ENCODE measurements at regions not wholly inside any gene's neighbourhood (a gene's known extent, or its start where the extent isn't known, plus 50 kb on each side); places are given as distances from the start of the nearest gene placed in this dataset.

GRCh38 chr14:96148631-96149030, 56.0 kb upstream of the BDKRB2 start:
- H3K4me1 ChIP-seq (replicated peaks in 1 of 2; ENCODE audit: control insufficient read depth in 2 of 2, insufficient read depth in 2 of 2, low read length in 2 of 2) = no peaks in the 10 kb centered on the region
- ATAC-seq = no peak
- H3K27me3 ChIP-seq (ENCODE audit: control insufficient read depth in 2 of 2, insufficient read depth in 2 of 2, low read length in 2 of 2) = peaks cover 0 to 7% of the 10 kb centered on the region in 2 experiments; a peak in 1 of 5 replicates
- H3K27ac ChIP-seq (ENCODE audit: extremely low read depth, low read depth, low read length) = no peak overlapping the region
- ChIA-PET CTCF (ENCODE audit: low intra/inter-chr PET ratio) (no interaction called here), POLR2A (interaction anchor here (1.1 kb wide), 1 partner anchor 13 kb away, joined by 3 read pairs; no protein-coding TSS in a partner anchor)
- no peaks in the 10 kb centered on the region for H3K9me1 ChIP-seq (ENCODE audit: control insufficient read depth, insufficient read depth, low read length)
- WGBS (ENCODE audit: insufficient coverage, low coverage, missing lambda C conversion rate) = 0% methylated on average over 3 of the region's 3 CpGs
- FAIRE-seq = no peak
- BruUV-seq (replicated peaks) = no TSS peak
- no peaks in the 10 kb centered on the region for H3K79me2 ChIP-seq (ENCODE audit: control insufficient read depth, insufficient read depth, low read length)
- no peak overlapping the region for H3K4me2 ChIP-seq (ENCODE audit: insufficient read depth, low read length)
- no peaks in the 10 kb centered on the region for H3K9me3 ChIP-seq (replicated peaks; ENCODE audit: control insufficient read depth, insufficient read depth, low read depth, low read length)
- H3K4me3 ChIP-seq = no peak overlapping the region
- intact Hi-C loops (cut with micrococcal nuclease) = no loop called here
- H4K20me1 ChIP-seq (replicated peaks; ENCODE audit: control insufficient read depth, insufficient read depth, low read length) = no peaks in the 10 kb centered on the region
- no peaks in the 10 kb centered on the region for H3K36me3 ChIP-seq (ENCODE audit: control insufficient read depth, insufficient read depth, low read length)
- no peak overlapping the region for H2AFZ ChIP-seq (ENCODE audit: low read depth, low read length)
- in situ Hi-C loops (cut with MboI) = no loop called here
- no peak for DNase-seq (ENCODE audit: extremely low read depth in 1 of 4, low spot score in 3 of 4)
- no peak for TF ChIP-seq CBX1 (IDR thresholded peaks at IDR 0.05; ENCODE audit: low read depth)
- H3K9ac ChIP-seq (ENCODE audit: insufficient read depth in 1 of 2, low read depth in 2 of 2, low read length in 2 of 2) = no peak overlapping the region

- CTCF ChIA-PET (ENCODE audit: low intra/inter-chr PET ratio) = no interaction called here
- H3K9me3 ChIP-seq (replicated peaks; ENCODE audit: control insufficient read depth, insufficient read depth, low read depth, low read length) = no peaks in the 10 kb centered on the region
- no peak overlapping the region for H3K27ac ChIP-seq (ENCODE audit: extremely low read depth, low read depth, low read length)
- no peak overlapping the region for H3K9ac ChIP-seq (ENCODE audit: insufficient read depth in 1 of 2, low read depth in 2 of 2, low read length in 2 of 2)
- H3K9me1 ChIP-seq (ENCODE audit: control insufficient read depth, insufficient read depth, low read length) = no peaks in the 10 kb centered on the region
- no peak overlapping the region for H3K4me3 ChIP-seq
- H3K27me3 ChIP-seq (ENCODE audit: control insufficient read depth in 2 of 2, insufficient read depth in 2 of 2, low read length in 2 of 2) = peaks cover 0 to 7% of the 10 kb centered on the region in 2 experiments; a peak in 1 of 5 replicates
- DNase-seq (ENCODE audit: extremely low read depth in 1 of 4, low spot score in 3 of 4) = no peak
- no TSS peak for BruUV-seq (replicated peaks)
- in situ Hi-C loops (cut with MboI) = no loop called here
- intact Hi-C loops (cut with micrococcal nuclease) = no loop called here
- no peak overlapping the region for H3K4me2 ChIP-seq (ENCODE audit: insufficient read depth, low read length)
- no peaks in the 10 kb centered on the region for H3K79me2 ChIP-seq (ENCODE audit: control insufficient read depth, insufficient read depth, low read length)
- ATAC-seq = no peak
- POLR2A ChIA-PET = interaction anchor here (1.1 kb wide), 1 partner anchor 12 kb away, joined by 3 read pairs; no protein-coding TSS in a partner anchor
- H4K20me1 ChIP-seq (replicated peaks; ENCODE audit: control insufficient read depth, insufficient read depth, low read length) = no peaks in the 10 kb centered on the region
- 0% methylated on average over 1 of the region's 4 CpGs for WGBS (ENCODE audit: insufficient coverage, low coverage, missing lambda C conversion rate)
- no peaks in the 10 kb centered on the region for H3K4me1 ChIP-seq (replicated peaks in 1 of 2; ENCODE audit: control insufficient read depth in 2 of 2, insufficient read depth in 2 of 2, low read length in 2 of 2)
- no peaks in the 10 kb centered on the region for H3K36me3 ChIP-seq (ENCODE audit: control insufficient read depth, insufficient read depth, low read length)
- FAIRE-seq = no peak
- H2AFZ ChIP-seq (ENCODE audit: low read depth, low read length) = no peak overlapping the region
- no peak for TF ChIP-seq KLF6 (CRISPR knock-in tag; IDR thresholded peaks at IDR 0.05; ENCODE audit: borderline replicate concordance)
- TF ChIP-seq ZBED1 (IDR thresholded peaks at IDR 0.05) = no peak
- TF ChIP-seq ZNF707 (CRISPR knock-in tag; conservative IDR thresholded peaks at IDR 0.05) = no peak
- no peak for TF ChIP-seq ZNF395 (CRISPR knock-in tag; IDR thresholded peaks at IDR 0.05)
- no peak for TF ChIP-seq TEAD2 (tag; IDR thresholded peaks at IDR 0.05)
- no peak for TF ChIP-seq ZNF609 (CRISPR knock-in tag; IDR thresholded peaks at IDR 0.05; ENCODE audit: borderline replicate concordance)
- TF ChIP-seq HOXB6 (CRISPR knock-in tag; IDR thresholded peaks at IDR 0.05; ENCODE audit: borderline replicate concordance) = no peak
- no peak for TF ChIP-seq IFI16 (CRISPR knock-in tag; IDR thresholded peaks at IDR 0.05)
- TF ChIP-seq ZNF778 (CRISPR knock-in tag; IDR thresholded peaks at IDR 0.05) = no peak
These were observed 55.5 kb upstream of the BDKRB2 start for GRCh38 chr14:96149131-96149530.
